Activated CD4-positive, alpha-beta memory T cell treated with anti-CD3 and anti-CD28 coated beads, Interleukin-2, amount 10 ng/mL, durations not matched to agents 7 days and 5 days (primary cell): ENCODE measurements at regions not wholly inside any gene's neighbourhood (a gene's known extent, or its start where the extent isn't known, plus 50 kb on each side); places are given as distances from the start of the nearest gene placed in this dataset.

Experiments used
- CTCF ChIA-PET: fragments of 350-600 bp; sonication (Branson Sonifier 250); formaldehyde crosslinking; loops from one replicate; lab custom pipeline; 2021; ENCODE audit warnings: antibody characterized with exemption, inconsistent platforms; lab: Charles Lee
- POLR2A ChIA-PET: fragments of 350-600 bp; sonication (Branson Sonifier 250); formaldehyde crosslinking; loops from one replicate; lab custom pipeline; 2021; ENCODE audit warnings: antibody characterized with exemption; lab: Charles Lee
- DNase-seq: peaks from one replicate; pipeline ENCODE4 v3.0.0-alpha.2; 2020
- H3K27ac Mint-ChIP-seq: one replicate; pipeline ENCODE4 v1.8.0; 2021; ENCODE audit warnings: mild to moderate bottlenecking, mixed read lengths
- H3K27me3 Mint-ChIP-seq: one replicate; pipeline ENCODE4 v1.8.0; 2021; ENCODE audit warnings: mixed read lengths
- H3K36me3 Mint-ChIP-seq: one replicate; pipeline ENCODE4 v1.8.0; 2021; ENCODE audit warnings: low read depth, mixed read lengths
- H3K4me1 Mint-ChIP-seq: one replicate; pipeline ENCODE4 v1.8.0; 2021; ENCODE audit warnings: mixed read lengths
- H3K4me3 Mint-ChIP-seq: one replicate; pipeline ENCODE4 v1.8.0; 2021; ENCODE audit warnings: mild to moderate bottlenecking, mixed read lengths
- H3K9me3 Mint-ChIP-seq: one replicate; pipeline ENCODE4 v1.8.0; 2021; ENCODE audit warnings: mixed read lengths

DNA sequence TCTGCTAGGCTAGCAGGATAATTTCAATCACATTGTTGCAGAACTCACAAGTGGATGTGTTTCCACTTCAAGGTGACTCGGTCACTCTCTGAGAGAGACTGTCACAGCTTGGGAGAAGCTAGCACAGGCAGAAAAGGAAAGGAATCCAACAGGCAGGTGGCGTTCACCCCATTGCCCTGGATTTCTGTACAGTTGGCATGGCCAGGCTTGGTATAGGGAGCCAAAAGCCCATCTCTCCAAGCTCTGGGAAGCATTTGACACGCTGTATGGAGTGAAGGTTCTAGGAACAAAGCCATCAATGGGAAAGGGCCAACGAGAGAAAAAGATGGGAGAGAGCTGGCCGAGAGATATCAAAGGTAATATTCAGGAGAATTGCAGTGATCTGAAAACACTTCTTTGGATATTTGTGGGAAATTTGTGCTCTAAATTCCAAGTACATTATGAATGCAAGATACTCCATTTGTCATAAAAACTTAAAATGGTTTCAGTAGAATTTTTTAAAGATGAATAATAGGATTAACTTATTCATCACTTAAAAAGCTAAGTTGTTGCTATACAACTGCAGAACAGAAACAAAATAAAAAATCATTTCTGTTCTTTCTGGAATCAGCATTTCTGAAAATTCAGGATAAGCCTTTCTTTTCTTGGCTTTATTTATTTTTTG lies 223.5 kb upstream of the NTM start:
- peaks cover 2% of the 10 kb centered on the region for H3K9me3 Mint-ChIP-seq

DNA sequence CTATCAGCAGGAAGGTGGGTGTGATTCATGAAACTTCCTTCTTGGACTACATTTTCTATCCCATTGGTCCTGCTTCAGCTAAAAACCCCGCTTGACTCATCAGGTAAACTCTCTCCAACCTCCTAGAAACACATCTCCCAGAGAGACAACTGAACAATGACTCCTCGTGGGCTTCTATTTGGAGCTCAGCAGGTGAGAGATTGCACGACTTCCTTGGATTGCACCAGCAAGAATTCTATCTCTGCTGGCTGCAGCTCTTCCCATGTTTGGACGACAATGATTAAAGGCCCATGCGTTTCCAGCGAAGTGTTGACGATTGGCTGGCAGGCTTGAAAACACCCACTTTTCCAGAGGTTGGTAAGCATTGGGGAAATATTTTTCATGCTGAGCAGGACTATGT lies 216.1 kb upstream of the NTM start:
- Mint-ChIP-seq H3K36me3 (no peaks in the 10 kb centered on the region), H3K27ac (no peak overlapping the region), H3K4me1 (no peaks in the 10 kb centered on the region), H3K27me3 (no peaks in the 10 kb centered on the region), H3K4me3 (no peak overlapping the region), H3K9me3 (peaks cover 2% of the 10 kb centered on the region)
- no peak for DNase-seq
- ChIA-PET POLR2A (no interaction called here), CTCF (no interaction called here)

More for the DNA sequence above, 223.5 kb upstream of the NTM start:
- CTCF ChIA-PET, result no interaction called here
- Mint-ChIP-seq H3K27me3 (no peaks in the 10 kb centered on the region), H3K4me1 (no peaks in the 10 kb centered on the region), H3K36me3 (no peaks in the 10 kb centered on the region), H3K27ac (no peak overlapping the region), H3K4me3 (no peak overlapping the region)
- DNase-seq, result no peak
- POLR2A ChIA-PET, result no interaction called here

DNA sequence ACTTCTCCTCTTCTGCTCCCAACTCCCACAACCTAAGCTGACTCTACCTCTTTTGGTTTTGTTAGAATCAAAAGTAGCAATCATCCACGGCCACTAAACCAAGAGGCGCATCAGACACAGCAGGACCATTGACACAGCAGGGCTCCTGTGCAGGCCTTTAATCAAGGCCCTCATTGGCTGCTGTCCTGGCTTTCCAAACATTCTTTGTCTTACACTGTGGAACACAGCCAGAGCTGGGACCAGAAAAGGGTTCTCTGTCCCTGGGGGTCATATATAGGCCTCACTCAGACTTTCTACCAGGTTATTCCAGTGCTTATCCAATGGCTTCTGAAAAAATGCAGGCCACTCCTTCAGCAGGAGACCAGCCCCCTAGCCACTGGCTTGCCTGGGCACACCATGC lies 212.7 kb upstream of the NTM start:
- DNase-seq, result no peak
- Mint-ChIP-seq H3K36me3 (no peaks in the 10 kb centered on the region), H3K4me3 (no peak overlapping the region), H3K9me3 (no peaks in the 10 kb centered on the region), H3K27me3 (no peaks in the 10 kb centered on the region), H3K4me1 (no peaks in the 10 kb centered on the region), H3K27ac (no peak overlapping the region)
- POLR2A ChIA-PET, result no interaction called here
- CTCF ChIA-PET, result no interaction called here

DNA sequence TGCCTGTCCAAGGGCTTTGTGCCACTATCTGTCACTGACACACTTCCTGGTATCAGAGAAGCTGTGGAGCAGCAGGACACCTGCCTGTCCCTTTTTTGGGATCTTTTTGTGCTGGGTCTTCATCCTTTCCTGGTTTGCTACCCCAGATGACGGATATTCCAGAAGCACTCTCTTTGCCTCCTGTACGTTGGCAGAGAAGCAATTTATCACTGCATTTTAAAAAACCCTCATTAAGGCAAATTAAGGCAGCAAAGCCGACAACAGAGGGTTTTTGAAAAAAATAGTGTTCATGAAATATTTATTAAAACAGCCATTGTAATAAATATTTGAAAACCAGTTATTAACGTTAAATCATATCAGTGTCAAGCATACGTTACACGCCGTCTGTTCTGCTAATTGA lies 209.6 kb upstream of the NTM start:
- no peak overlapping the region for H3K27ac Mint-ChIP-seq
- H3K4me3 Mint-ChIP-seq, result no peak overlapping the region
- no peaks in the 10 kb centered on the region for H3K4me1 Mint-ChIP-seq
- DNase-seq, result no peak
- ChIA-PET CTCF (no interaction called here), POLR2A (no interaction called here)
- H3K9me3 Mint-ChIP-seq, result no peaks in the 10 kb centered on the region
- H3K36me3 Mint-ChIP-seq, result no peaks in the 10 kb centered on the region
- H3K27me3 Mint-ChIP-seq, result no peaks in the 10 kb centered on the region

DNA sequence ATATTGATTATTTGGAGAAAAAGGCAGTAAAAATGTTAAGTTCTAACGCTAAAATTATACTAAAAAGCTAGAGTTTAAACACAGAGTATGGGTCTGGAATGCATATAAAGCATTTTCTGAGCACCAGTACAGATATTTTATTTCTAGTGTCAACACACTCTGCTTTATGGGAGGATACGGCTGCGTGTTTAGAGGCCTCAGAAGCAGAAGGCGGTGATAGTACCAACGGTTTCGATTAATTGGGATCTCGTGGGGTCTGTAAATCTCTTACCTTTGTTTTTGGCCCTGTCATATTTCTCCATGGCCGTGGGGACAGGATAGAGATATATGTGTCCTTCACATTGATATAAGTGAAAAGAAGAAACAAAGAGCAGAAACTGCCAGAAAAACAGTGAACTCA lies 206.8 kb upstream of the NTM start:
- H3K27me3 Mint-ChIP-seq, result no peaks in the 10 kb centered on the region
- no peak overlapping the region for H3K4me3 Mint-ChIP-seq
- no peak overlapping the region for H3K27ac Mint-ChIP-seq
- ChIA-PET POLR2A (no interaction called here), CTCF (interaction anchor here (1.0 kb wide), 1 partner anchor 8 kb away, joined by 3 read pairs; no protein-coding TSS in a partner anchor)
- H3K4me1 Mint-ChIP-seq, result no peaks in the 10 kb centered on the region
- no peaks in the 10 kb centered on the region for H3K9me3 Mint-ChIP-seq
- no peaks in the 10 kb centered on the region for H3K36me3 Mint-ChIP-seq
- DNase-seq, result no peak

DNA sequence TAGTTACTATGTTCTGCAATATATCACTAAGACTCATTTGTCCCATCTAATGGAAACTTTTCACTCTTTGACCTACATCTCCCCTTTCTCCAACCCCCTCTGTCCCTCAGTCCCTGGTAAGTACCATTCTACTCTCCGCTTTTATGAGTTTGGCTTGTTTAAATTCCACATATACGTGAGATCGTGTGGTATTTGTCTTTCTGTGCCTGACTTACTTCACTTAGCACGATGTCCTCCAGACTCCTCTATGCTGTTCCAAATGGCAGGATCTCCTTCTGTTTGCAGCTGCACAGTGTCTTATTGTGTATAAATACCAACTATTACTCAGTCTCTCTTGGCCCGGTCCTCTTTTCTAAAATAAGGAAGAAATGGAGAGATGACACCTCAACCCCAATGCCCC lies 205.4 kb upstream of the NTM start:
- Mint-ChIP-seq H3K27ac (no peak overlapping the region), H3K4me1 (no peaks in the 10 kb centered on the region), H3K9me3 (no peaks in the 10 kb centered on the region), H3K4me3 (no peak overlapping the region), H3K27me3 (no peaks in the 10 kb centered on the region), H3K36me3 (no peaks in the 10 kb centered on the region)
- CTCF ChIA-PET, result no interaction called here
- DNase-seq, result no peak
- POLR2A ChIA-PET, result no interaction called here

DNA sequence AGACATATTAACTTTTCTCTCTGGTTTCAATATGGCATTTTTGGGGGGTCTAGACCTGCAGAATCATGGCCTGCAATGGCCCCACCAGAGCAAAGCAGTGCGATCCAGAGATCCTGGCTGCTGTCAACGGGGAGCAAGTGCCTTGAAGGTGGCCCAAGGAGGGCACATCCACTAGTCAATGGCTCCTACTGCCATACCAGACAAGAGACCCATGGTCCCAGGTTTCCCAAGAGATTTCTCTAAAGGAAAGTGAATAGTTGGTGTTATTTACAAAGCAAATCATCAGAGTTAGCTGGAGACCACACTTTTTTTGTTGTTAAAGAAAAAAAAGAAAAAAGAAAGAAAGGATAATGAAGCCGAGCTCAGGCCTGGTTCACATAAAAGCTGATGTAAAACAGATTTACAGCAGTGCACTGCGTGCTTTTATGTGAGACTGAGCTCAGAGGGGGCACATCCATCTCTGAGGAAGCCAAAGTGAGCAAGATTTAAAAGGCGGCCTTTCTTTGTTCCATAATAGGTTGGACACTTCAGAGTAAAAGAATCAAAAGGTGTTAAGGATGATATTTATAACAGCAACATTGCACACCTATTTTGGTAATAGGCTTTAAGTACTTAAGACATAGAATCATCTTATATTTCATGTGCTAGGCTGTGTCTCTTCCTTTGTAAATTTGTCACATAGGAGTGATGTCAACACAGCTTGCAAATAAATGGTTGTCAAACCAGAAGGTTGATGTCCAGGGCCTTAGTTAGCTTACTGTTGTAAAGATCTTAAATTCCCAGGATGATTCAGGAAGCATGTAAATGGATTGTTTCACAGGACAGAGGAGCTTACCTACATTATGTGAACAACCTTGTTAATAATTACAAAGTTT lies 201.3 kb upstream of the NTM start:
- CTCF ChIA-PET, result no interaction called here
- H3K27ac Mint-ChIP-seq, result no peak overlapping the region
- POLR2A ChIA-PET, result no interaction called here
- H3K36me3 Mint-ChIP-seq, result no peaks in the 10 kb centered on the region
- no peaks in the 10 kb centered on the region for H3K27me3 Mint-ChIP-seq
- DNase-seq, result no peak
- no peaks in the 10 kb centered on the region for H3K4me1 Mint-ChIP-seq
- H3K9me3 Mint-ChIP-seq, result peaks cover 1% of the 10 kb centered on the region
- no peak overlapping the region for H3K4me3 Mint-ChIP-seq

DNA sequence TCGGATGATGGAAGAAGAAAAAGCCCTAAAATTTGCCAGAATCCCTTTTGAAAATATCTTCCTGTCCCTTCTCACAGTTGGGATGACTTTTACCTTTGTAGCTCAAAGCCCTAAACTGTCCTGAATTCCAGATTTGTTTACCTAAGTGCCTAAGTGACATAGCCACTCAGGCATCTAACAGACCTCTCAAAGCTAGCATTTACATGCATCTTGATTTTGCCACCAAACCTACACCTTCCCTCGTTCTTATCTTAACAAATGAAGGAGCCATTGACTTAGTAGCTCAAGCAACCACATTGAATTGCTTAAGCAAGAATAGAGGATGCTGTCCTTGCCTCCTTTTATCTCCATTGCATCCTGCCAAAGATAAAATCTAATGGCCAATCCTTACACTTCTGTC lies 198.4 kb upstream of the NTM start:
- Mint-ChIP-seq H3K9me3 (peaks cover 5% of the 10 kb centered on the region), H3K4me1 (no peaks in the 10 kb centered on the region), H3K27ac (no peak overlapping the region), H3K4me3 (no peak overlapping the region), H3K27me3 (no peaks in the 10 kb centered on the region), H3K36me3 (no peaks in the 10 kb centered on the region)
- ChIA-PET CTCF (no interaction called here), POLR2A (no interaction called here)
- no peak for DNase-seq

DNA sequence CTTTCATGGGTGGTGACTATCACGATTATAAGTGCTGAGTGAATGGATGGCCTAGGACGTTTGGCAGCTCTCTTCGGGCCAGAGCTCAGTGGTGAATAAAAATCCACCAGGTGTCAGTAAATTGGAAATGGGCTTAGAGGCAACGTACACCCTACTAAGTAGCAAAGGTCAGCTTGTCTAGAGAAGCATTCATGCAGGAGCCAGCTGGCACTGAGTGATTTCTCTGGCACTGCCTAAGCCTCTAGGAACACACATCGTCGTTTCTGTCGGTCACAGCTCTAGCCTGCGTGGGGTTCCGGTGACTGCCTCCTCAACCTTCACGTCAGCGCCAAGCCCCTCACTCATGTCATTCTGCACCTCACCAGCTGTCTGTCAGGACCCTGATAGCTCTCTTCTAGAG lies 192.4 kb upstream of the NTM start:
- H3K36me3 Mint-ChIP-seq, result no peaks in the 10 kb centered on the region
- no peak overlapping the region for H3K4me3 Mint-ChIP-seq
- no peak for DNase-seq
- H3K4me1 Mint-ChIP-seq, result no peaks in the 10 kb centered on the region
- no peaks in the 10 kb centered on the region for H3K27me3 Mint-ChIP-seq
- H3K27ac Mint-ChIP-seq, result no peak overlapping the region
- peaks cover 6% of the 10 kb centered on the region for H3K9me3 Mint-ChIP-seq
- ChIA-PET POLR2A (no interaction called here), CTCF (no interaction called here)

DNA sequence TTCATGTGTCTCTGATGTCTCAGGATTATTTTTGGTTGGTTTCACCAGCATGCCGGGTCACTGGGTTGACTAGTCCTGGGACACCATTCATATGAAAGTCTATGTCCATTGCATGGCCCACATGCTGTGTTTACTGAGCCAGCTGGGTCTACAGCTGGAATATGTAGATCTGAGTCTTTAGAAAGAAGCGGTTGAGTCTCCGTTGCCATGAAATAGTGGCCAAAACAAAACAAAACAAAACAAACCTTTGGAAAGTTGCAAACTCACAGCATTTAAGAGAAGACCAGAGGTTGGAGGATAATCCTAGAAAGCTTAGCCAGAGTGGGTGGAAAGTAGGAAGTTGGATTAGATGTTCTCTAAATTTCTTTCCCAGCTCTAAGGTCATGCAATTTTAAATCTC lies 191.8 kb upstream of the NTM start:
- peaks cover 6% of the 10 kb centered on the region for H3K9me3 Mint-ChIP-seq
- ChIA-PET CTCF (no interaction called here), POLR2A (no interaction called here)
- H3K4me3 Mint-ChIP-seq, result no peak overlapping the region
- H3K27ac Mint-ChIP-seq, result no peak overlapping the region
- no peaks in the 10 kb centered on the region for H3K4me1 Mint-ChIP-seq
- no peak for DNase-seq
- no peaks in the 10 kb centered on the region for H3K27me3 Mint-ChIP-seq
- no peaks in the 10 kb centered on the region for H3K36me3 Mint-ChIP-seq

DNA sequence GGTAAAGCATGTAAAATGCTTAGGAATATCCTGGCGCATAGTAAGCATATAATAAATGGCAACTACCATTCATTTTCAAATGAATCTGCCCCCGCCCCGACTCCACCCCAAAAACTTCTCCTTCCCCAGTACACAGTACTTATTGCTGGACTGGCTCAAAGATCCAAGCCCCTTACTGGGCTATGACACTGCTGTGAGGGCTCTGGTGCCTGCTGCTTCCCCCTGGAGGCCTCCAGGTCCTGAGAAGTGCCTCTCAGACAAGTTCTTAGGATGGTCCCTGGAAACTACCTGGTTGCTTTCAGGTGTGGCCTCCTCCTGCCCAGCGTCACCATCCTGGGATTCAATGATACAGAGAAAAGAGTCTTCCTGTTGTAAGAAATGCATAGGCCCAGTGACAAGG lies 190.6 kb upstream of the NTM start:
- no peak for DNase-seq
- no peaks in the 10 kb centered on the region for H3K36me3 Mint-ChIP-seq
- H3K27ac Mint-ChIP-seq, result no peak overlapping the region
- peaks cover 6% of the 10 kb centered on the region for H3K9me3 Mint-ChIP-seq
- H3K4me3 Mint-ChIP-seq, result no peak overlapping the region
- ChIA-PET POLR2A (no interaction called here), CTCF (no interaction called here)
- no peaks in the 10 kb centered on the region for H3K4me1 Mint-ChIP-seq
- H3K27me3 Mint-ChIP-seq, result no peaks in the 10 kb centered on the region

DNA sequence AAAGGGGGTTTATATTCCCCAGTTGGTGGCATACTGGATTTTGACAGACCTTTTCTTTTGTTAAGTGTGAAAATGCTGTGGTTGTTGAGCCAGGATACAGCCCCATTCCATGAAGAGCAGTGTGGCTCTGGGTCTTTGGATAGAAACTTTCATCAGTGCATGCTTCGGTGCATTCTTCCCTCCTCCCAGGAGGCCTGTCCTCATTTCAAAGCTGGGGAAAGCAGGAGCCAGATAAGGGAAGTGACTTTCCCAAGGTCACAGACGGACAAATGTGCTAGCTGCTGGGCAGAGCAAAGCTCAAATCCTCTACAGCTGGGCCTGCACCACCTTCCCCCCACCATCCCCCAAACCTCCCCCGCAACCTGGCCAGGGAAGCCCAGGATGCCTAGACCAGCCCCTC lies 184.5 kb upstream of the NTM start:
- no peaks in the 10 kb centered on the region for H3K36me3 Mint-ChIP-seq
- no peaks in the 10 kb centered on the region for H3K9me3 Mint-ChIP-seq
- POLR2A ChIA-PET, result no interaction called here

DNA sequence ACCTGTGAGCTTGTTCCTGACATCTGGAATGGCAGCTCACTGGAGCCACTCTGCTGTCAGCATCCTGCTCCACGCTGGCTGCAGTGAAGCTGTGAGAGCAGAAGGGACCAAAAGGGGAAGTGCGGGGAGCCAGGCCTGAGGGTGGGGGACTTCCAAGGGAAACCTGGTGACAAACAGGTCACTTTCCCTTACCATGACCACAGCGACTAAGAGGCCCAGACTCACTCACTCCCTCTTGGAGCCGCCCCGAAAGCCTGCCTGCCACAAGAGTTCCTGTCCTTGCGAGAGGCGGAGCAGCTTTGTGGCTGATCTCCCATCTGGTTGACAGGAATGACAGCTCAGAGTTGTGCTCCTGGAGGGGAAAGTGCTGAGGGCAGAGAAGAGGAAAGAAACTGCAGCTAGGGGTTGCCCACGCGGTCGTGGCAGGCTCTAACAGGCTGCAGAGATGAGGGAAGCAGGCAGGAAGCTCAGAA lies 183.8 kb upstream of the NTM start:
- no peaks in the 10 kb centered on the region for H3K4me1 Mint-ChIP-seq
- H3K27ac Mint-ChIP-seq, result no peak overlapping the region
- POLR2A ChIA-PET, result no interaction called here
- no peaks in the 10 kb centered on the region for H3K27me3 Mint-ChIP-seq
- no peaks in the 10 kb centered on the region for H3K36me3 Mint-ChIP-seq
- CTCF ChIA-PET, result no interaction called here
- no peak for DNase-seq
- no peaks in the 10 kb centered on the region for H3K9me3 Mint-ChIP-seq
- no peak overlapping the region for H3K4me3 Mint-ChIP-seq

More for the DNA sequence above, 184.5 kb upstream of the NTM start:
- Mint-ChIP-seq H3K4me3 (no peak overlapping the region), H3K27me3 (no peaks in the 10 kb centered on the region), H3K27ac (no peak overlapping the region), H3K4me1 (no peaks in the 10 kb centered on the region)
- CTCF ChIA-PET, result no interaction called here
- no peak for DNase-seq

DNA sequence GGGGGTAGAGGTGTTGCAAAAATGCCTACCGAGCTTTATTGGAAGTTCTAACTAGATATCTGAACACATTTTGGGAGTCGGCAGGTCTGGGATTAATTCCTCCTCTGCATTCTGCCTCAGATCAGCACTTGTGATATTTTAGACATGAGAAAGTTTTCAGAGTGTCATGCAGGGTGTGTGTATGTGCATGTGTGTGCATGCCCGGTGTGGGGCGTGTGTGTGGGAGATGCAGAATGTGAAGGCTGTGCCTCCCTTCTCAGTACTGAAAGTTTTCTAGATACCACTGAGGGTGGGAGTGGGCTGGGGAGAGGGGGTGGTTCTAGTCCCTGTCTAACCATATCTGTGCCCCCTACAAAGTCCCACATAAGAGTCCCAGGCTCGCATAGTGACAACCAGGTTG lies 180.0 kb upstream of the NTM start:
- H3K4me3 Mint-ChIP-seq, result no peak overlapping the region
- no peaks in the 10 kb centered on the region for H3K4me1 Mint-ChIP-seq
- POLR2A ChIA-PET, result no interaction called here
- H3K27me3 Mint-ChIP-seq, result no peaks in the 10 kb centered on the region
- no peak for DNase-seq
- H3K9me3 Mint-ChIP-seq, result no peaks in the 10 kb centered on the region
- CTCF ChIA-PET, result no interaction called here
- H3K27ac Mint-ChIP-seq, result no peak overlapping the region
- no peaks in the 10 kb centered on the region for H3K36me3 Mint-ChIP-seq
